ENCODE measurements at regions not wholly inside any gene's neighbourhood (a gene's known extent, or its start where the extent isn't known, plus 50 kb on each side); places are given as distances from the start of the nearest gene placed in this dataset.
"Not testable (repeated sequence)": the region's sequence is repeated elsewhere in the genome, so short reads cannot be mapped to it uniquely, and the experiment has no call there.

DNA sequence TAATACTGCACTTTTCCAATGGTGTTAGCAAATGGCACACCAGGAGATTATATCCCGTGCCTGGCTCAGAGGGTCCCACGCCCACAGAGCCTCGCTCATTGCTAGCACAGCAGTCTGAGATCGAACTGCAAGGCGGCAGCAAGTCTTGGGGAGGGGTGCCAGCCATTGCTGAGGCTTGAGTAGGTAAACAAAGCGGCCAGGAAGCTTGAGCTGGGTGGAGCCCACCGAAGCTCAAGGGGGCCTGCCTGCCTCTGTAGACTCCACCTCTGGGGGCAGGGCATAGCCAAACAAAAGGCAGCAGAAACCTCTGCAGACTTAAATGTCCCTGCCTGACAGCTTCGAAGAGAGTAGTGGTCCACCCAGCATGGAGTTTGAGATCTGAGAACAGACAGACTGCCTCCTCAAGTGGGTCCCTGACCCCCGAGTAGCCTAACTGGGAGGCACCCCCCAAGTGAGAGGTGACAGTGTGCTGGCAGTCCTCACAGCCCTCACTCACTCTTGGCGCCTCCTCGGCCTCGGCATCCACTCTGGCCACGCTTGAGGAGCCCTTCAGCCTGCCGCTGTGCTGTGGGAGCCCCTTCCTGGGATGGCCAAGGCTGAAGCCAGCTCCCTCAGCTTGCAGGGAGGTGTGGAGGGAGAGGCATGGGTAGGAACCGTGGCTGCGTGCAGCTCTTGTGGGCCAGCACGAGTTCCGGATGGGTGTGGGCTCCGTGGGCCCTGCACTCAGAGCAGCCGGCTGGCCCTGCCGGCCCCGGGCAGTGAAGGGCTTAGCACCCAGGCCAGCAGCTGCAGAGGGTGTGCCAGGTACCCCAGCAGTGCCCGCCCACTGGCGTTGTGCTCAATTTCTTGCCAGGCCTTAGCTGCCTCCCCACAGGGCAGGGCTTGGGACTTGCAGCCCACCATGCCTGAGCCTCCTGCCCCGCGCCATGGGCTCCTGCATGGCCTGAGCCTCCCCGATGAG lies 188.0 kb downstream of the MMUT start:
- not testable (repeated sequence) for DNase-seq (ENCODE audit: low spot score)

DNA sequence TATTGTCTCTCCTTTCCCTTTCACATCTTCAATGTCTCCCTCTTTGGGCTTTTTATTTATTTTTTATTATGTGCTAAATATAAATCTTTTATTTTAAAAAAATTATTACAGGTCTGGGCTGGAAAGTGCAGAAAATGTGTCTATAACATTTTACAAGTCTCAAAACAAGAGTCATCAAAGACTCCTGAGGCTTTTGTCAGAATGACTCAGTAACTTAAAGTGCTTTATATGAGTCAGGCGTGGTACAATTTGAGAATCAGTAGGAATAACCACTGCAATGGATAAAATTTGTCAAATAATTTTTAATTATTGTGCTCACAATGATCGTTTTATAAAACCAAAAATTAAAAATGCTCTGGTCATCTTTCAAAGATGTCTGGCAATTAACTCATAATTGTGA lies 193.9 kb downstream of the MMUT start:
- no peak for DNase-seq (ENCODE audit: low spot score)

DNA sequence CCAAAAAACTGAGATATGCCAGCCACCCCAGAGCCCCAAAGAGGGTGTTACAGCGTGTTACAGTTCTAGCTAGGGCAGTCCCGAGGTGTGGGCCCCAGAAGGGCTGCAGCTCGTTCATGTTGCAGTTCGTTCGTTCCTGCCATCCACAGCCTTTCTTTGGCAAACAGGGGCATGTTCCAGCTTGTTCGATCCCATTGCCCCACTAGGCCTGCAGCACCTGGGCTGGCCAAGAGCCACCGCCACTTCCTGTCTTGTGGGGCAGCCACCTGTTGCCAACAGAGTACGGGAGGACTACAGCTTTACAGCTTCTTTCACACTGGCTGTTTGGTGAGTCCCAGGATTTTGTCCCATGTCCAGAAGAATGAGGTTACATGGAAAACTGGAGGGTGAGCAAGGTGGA lies 198.1 kb downstream of the MMUT start:
- DNase-seq (ENCODE audit: low spot score) = no peak

DNA sequence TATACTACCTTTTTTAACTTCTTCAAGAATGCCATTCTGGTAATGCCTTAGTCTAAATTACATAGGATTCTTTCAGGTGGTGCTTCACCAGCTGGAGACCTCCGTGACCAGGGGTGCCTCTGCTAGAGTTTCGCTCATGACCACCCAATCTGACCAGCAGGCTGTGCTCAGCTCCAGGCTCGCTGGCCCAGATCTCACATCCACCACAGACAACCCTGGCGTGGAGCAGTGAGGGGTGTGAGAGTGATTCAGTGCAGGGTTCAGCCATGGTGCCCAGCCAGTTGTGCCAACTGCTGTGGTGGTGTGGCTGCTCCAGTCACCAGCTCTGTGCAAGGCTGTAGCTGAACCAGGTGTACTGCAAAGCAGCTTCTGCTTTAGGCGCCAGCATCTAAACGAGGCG lies 198.6 kb downstream of the MMUT start:
- no peak for DNase-seq (ENCODE audit: low spot score)

DNA sequence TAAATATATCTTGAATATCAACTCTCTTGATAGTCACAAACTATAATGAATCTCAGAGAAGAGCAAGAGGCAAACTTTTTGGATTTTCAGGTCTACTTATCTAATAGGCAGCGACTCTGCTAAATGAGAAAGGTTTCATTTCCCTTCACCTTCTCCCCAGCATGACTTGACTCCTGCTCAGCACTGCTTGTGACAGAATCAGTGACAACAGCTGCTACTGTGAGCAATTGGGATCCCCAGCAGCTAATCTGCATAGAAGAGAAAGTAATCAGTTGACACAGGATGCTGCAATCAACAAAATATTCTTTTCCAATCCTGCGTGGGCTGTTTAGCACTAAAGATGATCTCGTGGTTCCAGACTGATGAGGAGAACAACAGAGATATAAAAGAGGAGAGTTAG lies 205.5 kb downstream of the MMUT start:
- no peak for DNase-seq (ENCODE audit: low spot score)

DNA sequence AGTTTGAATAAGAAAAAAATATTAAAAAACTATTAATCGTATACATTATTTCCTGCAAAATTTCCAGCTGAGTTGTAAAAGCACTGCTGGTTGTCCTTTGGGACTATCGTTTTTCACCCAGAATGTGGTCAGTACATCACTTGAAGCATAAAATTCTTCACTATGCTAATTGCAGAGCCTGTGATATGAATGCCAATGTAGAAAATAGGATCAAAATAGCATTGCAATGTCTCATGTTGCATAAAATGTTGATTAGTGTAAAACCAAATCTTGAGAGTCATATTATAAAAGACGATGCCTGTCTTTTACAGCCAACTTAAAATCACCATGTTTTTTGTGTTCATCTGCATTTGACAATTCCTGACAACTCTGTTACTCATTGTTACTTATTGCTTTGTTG lies 207.7 kb downstream of the MMUT start:
- DNase-seq (ENCODE audit: low spot score) = no peak

DNA sequence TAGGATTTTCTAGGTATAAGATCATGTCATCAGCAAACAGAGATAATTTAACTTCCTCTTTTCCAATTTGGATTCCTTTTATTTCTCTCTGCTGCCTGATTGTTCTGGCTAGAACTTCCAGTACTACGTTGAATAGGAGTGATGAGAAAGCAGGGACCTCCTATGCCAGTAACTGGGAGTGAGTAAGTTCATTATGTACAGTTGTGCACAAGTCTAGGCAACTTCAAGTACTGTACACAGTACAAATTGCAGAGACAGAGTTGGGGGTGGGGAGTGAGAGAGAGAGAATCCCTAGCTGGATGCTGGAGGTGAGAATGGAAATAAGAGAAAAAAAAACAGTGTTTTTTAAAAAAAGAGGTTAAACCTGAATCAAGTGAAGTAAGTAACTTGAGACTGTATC lies 210.2 kb downstream of the MMUT start:
- no peak for DNase-seq (ENCODE audit: low spot score)

DNA sequence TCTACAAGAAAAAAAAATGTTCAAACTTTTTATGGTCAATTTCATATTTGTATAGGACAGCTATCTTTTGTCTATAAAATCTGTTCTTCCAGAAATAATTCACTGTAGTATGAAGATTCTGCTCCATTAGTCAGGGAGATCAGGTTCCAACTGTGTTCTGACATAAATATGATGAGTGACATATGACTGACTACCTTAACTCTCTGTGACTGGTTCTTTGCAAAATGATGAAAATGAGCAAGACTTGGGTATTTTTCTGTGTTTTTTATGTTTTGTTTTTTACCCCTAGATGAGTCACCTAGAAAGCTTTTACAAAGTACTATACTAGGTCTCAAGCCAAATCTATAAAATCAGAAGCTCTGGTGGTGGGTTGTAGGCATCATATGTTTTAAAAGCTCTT lies 229.6 kb downstream of the MMUT start:
- no peak for DNase-seq (ENCODE audit: low spot score)

DNA sequence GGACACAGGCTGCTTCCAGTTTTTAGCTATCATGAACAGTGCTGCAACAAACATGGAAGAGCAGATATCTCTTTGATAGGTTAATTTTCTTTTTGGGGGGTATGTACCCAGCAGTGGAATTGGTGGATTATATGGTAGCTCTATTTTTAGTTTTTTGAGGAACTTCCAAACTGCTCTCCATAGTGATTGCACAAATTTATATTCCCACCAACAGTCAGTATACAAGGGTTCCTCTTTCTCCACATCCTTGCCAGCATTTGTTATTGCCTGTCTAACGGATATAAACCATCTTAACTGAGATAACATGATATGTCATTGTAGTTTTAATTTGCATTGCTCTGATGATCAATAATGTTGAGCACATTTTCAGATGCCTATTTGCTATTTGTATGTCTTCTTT lies 237.6 kb downstream of the MMUT start:
- no peak for DNase-seq (ENCODE audit: low spot score)

DNA sequence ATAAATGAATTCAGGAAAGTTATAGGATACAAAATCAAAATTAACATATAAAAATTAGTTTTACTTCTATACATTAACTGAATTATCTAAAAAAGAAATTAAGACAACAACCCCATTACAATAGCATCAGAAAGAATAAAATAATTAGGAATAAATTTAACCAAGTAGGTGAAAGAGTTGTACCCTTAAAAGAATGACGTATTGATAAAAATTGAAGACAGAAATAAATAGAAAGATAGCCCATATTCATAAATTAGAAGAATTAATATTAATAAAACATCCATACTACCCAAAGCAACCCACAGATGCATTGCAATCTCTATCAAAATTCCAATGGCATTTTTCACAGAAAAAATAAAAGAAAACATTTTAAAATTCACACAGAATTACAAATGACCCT lies 242.8 kb downstream of the MMUT start:
- no peak for DNase-seq (ENCODE audit: low spot score)

DNA sequence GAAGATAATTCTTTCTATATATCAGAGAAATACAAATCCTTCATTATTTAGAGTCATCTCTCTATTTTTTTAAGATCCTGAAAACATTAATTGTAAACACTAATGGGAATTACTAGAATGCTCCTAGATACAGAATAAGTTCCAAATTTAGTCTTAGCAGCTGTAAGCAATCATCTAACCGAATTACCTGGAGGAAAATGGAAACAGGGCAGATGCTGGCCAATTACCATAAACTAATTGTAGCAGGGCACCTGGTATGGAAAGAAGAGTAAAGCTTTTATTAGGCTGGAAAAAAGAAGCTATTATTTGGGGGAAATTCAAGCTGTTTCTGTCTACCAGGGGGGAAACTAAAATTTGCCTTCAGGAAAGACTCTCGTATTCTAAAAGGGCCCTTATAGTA lies 257.5 kb downstream of the MMUT start:
- no peak for DNase-seq (ENCODE audit: low spot score)

DNA sequence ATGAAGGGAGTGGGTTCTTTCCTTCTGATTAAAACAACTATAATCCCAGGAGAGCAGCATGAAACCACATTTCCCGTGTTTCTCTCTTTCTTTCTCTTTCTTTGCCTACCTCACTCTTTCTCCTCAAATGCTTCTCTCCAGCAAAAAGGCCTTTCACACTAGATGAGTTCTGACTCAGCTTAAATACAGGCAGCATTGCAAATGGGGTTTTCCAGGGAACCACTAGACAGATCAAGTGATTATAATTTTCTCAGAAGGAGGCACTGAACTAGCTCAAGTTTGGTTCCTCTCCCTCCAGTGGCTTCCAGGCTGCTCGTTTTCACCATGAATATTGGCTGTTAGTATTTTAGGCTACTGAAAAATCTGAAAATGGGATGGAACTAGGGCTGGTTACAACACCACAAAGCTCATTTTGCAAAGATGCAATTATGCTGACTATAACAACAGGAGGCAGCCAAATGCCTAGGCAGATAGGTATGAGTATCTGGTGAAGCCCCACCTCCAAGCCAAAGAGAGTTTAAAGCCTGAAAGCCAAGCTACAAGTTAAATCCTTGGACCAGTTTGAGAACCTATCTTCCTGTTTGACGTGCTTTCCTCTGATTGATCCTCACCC lies 260.0 kb downstream of the MMUT start:
- DNase-seq (ENCODE audit: low spot score) = no peak

DNA sequence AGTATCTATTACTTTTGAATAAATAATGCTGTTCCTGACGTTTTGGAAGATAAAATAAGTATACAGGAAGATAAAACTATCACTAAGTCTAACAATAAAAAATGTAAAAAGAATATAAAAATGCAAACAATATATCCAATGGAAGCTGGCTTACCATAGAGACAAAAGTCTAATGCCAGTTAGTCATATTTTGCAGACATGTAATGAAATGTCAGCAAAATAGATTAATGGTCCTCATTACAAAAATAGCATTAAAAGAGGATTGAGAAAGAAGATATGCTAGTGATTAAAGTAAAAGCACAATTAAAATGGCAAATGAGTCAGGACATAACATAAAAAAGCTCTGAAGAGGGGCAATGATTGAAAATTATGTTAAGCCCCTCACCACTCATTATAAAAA lies 265.0 kb downstream of the MMUT start:
- DNase-seq (ENCODE audit: low spot score) = no peak

DNA sequence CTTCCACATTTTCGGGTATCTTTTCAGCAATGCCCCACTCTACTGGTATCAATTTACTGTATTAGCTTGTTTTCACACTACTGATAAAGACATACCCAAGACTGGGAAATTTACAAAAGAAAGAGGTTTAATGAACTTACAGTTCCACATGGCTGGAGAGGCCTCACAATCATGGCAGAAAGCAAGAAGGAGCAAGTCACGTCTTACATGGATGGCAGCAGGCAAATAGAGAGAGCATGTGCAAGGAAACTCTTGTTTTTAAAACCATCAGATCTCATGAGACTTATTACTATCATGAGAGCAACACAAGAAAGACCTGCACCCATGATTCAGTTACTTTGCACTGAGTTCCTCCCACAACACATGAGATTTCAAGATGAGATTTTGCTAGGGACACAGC lies 300.7 kb downstream of the MMUT start:
- DNase-seq (ENCODE audit: low spot score) = not testable (repeated sequence)

DNA sequence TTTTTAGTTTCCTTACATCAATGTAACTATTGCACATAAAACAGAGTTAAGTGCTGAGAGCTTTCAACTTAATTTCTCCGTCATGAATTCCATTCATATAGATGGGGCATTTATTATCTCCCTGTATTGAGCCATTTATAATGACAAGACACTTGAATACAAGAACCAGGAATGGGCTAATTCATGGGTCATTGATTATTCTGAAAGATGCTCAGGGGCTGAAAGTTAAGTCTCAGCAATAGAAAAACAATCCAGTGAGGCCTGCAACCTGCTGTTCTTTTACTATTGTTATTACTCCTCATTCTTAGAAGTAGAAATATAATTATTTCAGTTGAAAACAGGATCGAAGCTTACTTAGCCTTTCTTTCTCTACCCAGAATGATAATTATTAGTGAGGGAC lies 307.7 kb downstream of the MMUT start:
- DNase-seq (ENCODE audit: low spot score) = no peak

DNA sequence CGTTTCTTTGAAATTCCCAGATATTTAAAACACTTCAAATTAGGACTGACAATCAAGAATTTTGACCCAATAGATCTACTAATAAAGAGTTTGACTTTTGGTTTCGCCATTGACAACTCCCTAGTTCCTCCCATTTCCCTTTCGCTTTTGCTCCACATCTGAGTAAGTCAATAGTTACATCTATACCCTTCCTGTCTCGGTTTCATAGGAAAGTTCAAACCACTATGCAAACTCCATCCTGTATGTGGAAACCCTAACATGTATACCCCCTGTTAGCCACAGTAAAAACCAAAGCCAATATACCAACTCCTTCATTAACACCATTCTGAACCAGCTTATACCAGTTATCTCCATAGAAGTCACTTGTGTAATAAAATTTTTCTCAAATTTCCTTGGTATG lies 311.1 kb downstream of the MMUT start:
- DNase-seq (ENCODE audit: low spot score) = no peak

DNA sequence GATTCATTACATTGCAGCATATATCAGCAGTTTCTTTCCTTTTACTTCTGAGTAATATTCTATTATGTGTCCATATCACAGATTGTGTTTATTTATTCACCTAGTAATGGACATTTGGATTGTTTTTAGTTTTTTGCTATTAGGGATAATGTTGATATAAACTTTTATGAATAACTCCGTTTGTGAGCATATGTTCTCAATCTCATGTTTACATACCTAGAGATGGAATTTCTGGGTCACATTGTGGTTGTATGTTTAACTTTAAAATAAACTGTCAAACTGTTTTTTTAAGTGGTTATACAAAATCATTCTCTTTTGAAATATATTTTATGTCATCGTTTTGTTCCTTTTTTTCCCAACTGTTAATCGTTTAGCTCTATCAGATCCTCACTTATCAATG lies 311.6 kb downstream of the MMUT start:
- DNase-seq (ENCODE audit: low spot score) = no peak

DNA sequence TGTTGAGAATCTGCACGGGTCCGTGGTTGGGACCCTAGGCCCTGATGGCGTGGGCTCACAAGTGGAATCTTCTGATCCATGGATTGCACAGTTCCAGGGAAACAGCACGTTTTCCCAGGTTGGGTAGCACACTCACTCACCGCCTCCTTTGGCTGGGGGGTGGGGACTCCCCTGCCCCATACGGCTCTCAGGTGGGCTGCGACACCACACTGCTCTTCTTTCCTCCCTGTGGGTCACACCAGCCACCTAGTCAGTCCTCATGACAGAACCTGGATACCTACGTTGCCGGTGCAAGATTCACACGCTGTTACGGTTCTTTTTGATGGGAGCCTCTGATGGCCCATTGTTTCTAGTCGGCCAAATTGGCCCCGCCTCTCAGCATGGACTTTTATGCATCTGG lies 312.0 kb downstream of the MMUT start:
- no peak for DNase-seq (ENCODE audit: low spot score)

DNA sequence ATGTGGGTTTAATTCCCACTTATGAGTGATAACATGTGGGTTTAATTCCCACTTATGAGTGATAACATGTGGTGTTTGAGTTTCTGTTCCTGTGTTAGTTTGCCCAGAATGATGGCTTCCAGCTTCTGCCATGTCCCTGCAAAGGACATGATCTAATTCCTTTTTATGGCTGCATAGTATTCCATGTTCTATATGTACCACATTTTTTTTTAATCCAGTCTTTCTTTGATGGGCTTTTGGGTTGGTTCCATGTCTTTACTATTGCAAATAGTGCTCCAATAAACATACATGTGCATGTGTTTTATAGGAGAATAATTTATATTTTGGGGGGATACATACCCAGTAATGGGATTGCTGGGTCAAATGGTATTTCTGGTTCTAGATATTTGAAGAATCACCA lies 317.8 kb downstream of the MMUT start:
- no peak for DNase-seq (ENCODE audit: low spot score)

DNA sequence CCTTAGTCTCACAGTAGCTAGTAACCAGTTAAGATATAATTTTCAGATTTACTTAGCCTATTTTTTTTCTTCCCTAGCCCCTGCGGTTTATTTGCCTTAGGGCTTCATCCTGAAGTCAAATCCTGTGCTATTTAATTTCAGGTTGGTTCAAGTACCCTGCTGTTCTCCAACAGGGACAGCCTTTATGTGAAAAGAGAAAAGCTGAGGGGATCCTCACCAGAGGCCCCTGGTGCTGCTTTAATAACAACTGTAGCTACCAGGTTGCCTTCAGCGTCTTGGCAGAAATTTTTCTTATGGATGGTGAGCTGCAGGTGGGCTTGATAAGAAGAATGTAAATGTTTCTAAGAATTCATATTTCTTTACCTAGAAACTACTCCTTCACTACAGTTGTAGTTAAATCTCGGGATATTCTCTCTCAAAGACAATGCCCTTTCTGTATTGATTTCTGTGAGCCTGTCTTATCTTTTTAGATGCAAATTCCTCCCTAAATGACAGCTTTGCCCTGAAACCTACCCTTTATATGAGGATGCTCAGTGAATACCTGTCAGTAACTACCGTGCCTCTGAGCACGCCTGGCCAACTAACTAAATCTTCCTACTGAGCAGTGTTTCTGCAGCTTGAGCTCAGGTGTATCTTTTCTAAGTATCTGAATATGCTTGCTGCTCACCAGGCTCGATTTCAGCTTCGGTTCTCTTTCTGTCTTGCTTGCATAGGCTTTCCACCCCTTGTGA lies 320.5 kb downstream of the MMUT start:
- no peak for DNase-seq (ENCODE audit: low spot score)

DNA sequence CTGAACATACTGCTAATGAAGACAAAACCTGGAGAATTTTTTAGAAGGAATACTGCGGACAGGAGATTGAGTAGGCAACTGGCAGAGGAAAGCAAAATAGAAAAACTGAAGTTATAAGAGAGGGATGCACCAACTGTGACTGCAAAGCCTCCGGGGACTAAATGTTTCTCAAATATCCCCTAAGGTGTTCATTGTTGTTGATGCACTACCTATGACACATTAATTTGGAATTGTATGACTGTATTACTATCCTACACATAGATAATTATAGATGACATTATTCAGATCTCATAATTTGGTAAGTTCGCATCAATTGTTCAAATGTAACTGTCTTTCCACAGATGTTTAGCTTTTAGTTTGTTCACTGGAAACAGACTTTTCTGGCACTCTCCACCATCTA lies 341.1 kb downstream of the MMUT start:
- DNase-seq (ENCODE audit: low spot score) = no peak

DNA sequence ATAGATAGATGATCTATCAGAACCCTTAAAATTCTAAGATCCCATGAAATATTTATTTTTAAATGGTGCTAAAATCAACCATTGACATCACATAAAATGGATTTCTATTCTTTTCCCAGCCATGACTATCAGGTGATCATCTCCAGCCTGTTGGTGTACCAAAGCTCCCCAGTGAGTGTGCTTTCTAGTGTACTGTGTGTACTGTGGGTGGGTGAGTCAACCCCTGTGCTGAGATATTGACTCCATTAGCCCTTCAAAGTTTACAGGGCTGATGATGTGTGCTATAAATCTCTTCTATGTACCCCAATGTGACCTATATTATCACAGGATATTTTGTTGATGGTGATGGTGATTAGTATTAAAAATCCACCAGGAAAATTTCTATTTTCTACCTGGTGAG lies 344.6 kb downstream of the MMUT start:
- DNase-seq (ENCODE audit: low spot score) = no peak

DNA sequence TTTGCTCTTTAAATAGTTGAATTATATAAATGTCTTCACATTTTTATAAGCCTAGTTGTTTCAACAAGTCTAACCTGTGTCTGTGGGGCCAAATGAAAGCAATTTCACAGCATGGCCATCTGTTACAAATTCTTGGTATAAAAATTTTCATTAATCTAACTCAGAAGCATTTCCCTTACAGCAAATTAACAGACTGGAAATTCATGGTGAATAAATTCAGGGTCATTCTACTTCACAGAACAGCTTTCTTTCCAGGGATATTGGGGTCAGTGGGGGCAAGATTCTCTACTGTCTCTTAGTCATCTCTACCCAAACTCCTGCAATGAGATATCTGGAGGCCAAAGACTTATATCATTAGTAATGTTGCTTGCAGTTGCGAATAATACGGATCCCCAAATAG lies 352.1 kb downstream of the MMUT start:
- DNase-seq (ENCODE audit: low spot score) = no peak
